Endothelial cell of umbilical vein (primary cell): ENCODE measurements at regions not wholly inside any gene's neighbourhood (a gene's known extent, or its start where the extent isn't known, plus 50 kb on each side); places are given as distances from the start of the nearest gene placed in this dataset.

Experiments
- BruUV-seq: library from RNA; stranded (reverse); fragments of 400-500 nt; replicated peaks from 2 replicates; lab custom pipeline; 2021; lab: Mats Ljungman, UMichigan
- CTCF ChIA-PET: fragments of 300-600, 350-600 bp; sonication (Branson Sonifier 250); formaldehyde crosslinking; loops from one replicate; lab custom pipeline; 2021; ENCODE audit warnings: antibody characterized with exemption, inconsistent platforms; lab: Charles Lee
- POLR2A ChIA-PET: fragments of 300-600, 350-600 bp; sonication (Branson Sonifier 250); formaldehyde crosslinking; loops from one replicate; lab custom pipeline; 2021; ENCODE audit warnings: antibody characterized with exemption, inconsistent platforms; lab: Charles Lee
- DNase-seq: peaks from one replicate; pipeline ENCODE4 v3.0.0-alpha.2; 2011; ENCODE audit warnings: low read depth, low spot score
- FAIRE-seq: peaks from 2 replicates; lab custom pipeline; 2011; peaks lifted over from hg19 to GRCh38; lab: Jason Lieb, UNC
- H2AFZ ChIP-seq: 2 replicates; pipeline ENCODE4 v1.6.0; 2012; ENCODE audit warnings: low read depth, low read length, control low read depth, inconsistent platforms
- H3K27ac ChIP-seq: 2 replicates; pipeline ENCODE4 v1.5.1; 2011; ENCODE audit warnings: low read depth, mild to moderate bottlenecking, control low read depth, low read length, moderate library complexity; ENCODE audit not compliant: insufficient read depth
- H3K27me3 ChIP-seq, 2 experiments: 2 replicates each; pipeline versions ENCODE4 v1.6.0 to v1.6.1; 2011; ENCODE audit warnings: low read length in 2 of 2, mixed read lengths in 1 of 2; ENCODE audit not compliant: control insufficient read depth in 2 of 2, insufficient read depth in 2 of 2
- H3K36me3 ChIP-seq, 2 experiments: 2 replicates in 1 of 2; 3 replicates in 1 of 2; pipeline ENCODE4 v1.5.1; 2011; ENCODE audit warnings: low read length in 2 of 2, mild to moderate bottlenecking in 1 of 2, moderate library complexity in 1 of 2; ENCODE audit not compliant: control insufficient read depth in 2 of 2, insufficient read depth in 2 of 2; ENCODE audit errors: extremely low read depth in 1 of 2
- H3K4me1 ChIP-seq: 3 replicates; pipeline ENCODE4 v1.5.1; 2011; ENCODE audit warnings: mild to moderate bottlenecking, low read length; ENCODE audit not compliant: control insufficient read depth, insufficient read depth; ENCODE audit errors: extremely low read depth
- H3K4me2 ChIP-seq: 2 replicates; pipeline ENCODE4 v1.6.1; 2011; ENCODE audit warnings: low read length, control low read depth, mixed read lengths; ENCODE audit not compliant: insufficient read depth
- H3K4me3 ChIP-seq, 3 experiments: fragments of 200-600 bp in 1 of 3; sonication (generic), shearing (Covaris generic) in 1 of 3; replicated peaks in 1 of 3; 2 replicates each; pipeline ENCODE4 v1.5.1; 2011 to 2016; ENCODE audit warnings: control low read depth in 3 of 3, low read length in 3 of 3, mild to moderate bottlenecking in 2 of 3, inconsistent platforms in 1 of 3, low read depth in 1 of 3, moderate library complexity in 1 of 3; ENCODE audit not compliant: insufficient read depth in 1 of 3
- H3K79me2 ChIP-seq: 2 replicates; pipeline ENCODE4 v1.6.0; 2012; ENCODE audit warnings: low read length, inconsistent platforms; ENCODE audit not compliant: control insufficient read depth, insufficient read depth
- H3K9ac ChIP-seq: replicated peaks from 2 replicates; pipeline ENCODE3; 2011; ENCODE audit warnings: low read length, control low read depth; ENCODE audit not compliant: insufficient read depth; ENCODE audit errors: extremely low read depth
- H3K9me1 ChIP-seq: replicated peaks from 3 replicates; pipeline ENCODE4 v1.6.0; 2011; ENCODE audit warnings: mild to moderate bottlenecking, low read length; ENCODE audit not compliant: control insufficient read depth, insufficient read depth; ENCODE audit errors: extremely low read depth
- H3K9me3 ChIP-seq: replicated peaks from 2 replicates; pipeline ENCODE4 v1.5.1; 2012; ENCODE audit warnings: low read length, inconsistent platforms; ENCODE audit not compliant: control insufficient read depth, insufficient read depth
- H4K20me1 ChIP-seq: replicated peaks from 2 replicates; pipeline ENCODE3; 2011; ENCODE audit warnings: mild to moderate bottlenecking, low read length; ENCODE audit not compliant: control insufficient read depth, insufficient read depth; ENCODE audit errors: extremely low read depth
- EZH2 ChIP-seq: IDR thresholded peaks from 2 replicates; pipeline ENCODE4 v1.6.1; 2012; ENCODE audit warnings: borderline replicate concordance, low read depth, mild to moderate bottlenecking, moderate library complexity, low read length, inconsistent platforms; ENCODE audit not compliant: severe bottlenecking
- FOS ChIP-seq: IDR thresholded peaks from 2 replicates; pipeline ENCODE4 v1.6.1; 2011; ENCODE audit warnings: mild to moderate bottlenecking, low read length, moderate library complexity, borderline replicate concordance; ENCODE audit not compliant: insufficient read depth
- GATA2 ChIP-seq: IDR thresholded peaks from 2 replicates; pipeline ENCODE4 v1.7.0; 2011; ENCODE audit warnings: low read depth, mild to moderate bottlenecking, moderate library complexity, mixed read lengths, low read length; ENCODE audit not compliant: insufficient read length, insufficient read depth
- JUN ChIP-seq: IDR thresholded peaks from 2 replicates; pipeline ENCODE4 v1.6.1; 2011; ENCODE audit warnings: borderline replicate concordance, low read depth; ENCODE audit not compliant: insufficient read length, insufficient read depth
- MYC ChIP-seq: IDR thresholded peaks from one replicate; pipeline ENCODE4 v1.6.1; 2011; ENCODE audit warnings: mild to moderate bottlenecking, low read depth, low read length
- POLR2A ChIP-seq: IDR thresholded peaks from 2 replicates; pipeline ENCODE4 v1.6.1; 2012; ENCODE audit warnings: low read depth, mild to moderate bottlenecking, control low read depth, low read length
- POLR2AphosphoS5 ChIP-seq: IDR thresholded peaks from 2 replicates; pipeline ENCODE4 v1.6.1; 2012; ENCODE audit warnings: low read depth, mild to moderate bottlenecking, control low read depth, low read length, moderate library complexity; ENCODE audit not compliant: insufficient read depth
- dilution Hi-C: fragments of 300-500 bp; cut with MboI; formaldehyde crosslinking; loops from one replicate; pipeline ENCODE4 v1.15.0; 2019; ENCODE audit warnings: low sequenced_read_pairs; ENCODE audit not compliant: extremely low pct_ligation_motif_present
- intact Hi-C: fragments of 100-400 bp; cut with micrococcal nuclease; formaldehyde crosslinking; loops from one replicate; pipeline ENCODE4 v1.10.0; 2022
- TF ChIP-seq, protein P1 (sequence below): IDR thresholded peaks from 2 replicates; pipeline ENCODE4 v1.6.1; 2011; ENCODE audit not compliant: insufficient read depth, insufficient read length
- TF ChIP-seq, protein P2 (sequence below), 2 donors: IDR thresholded peaks; 1 replicate in 1 of 2; 2 replicates in 1 of 2; pipeline ENCODE4 v1.5.1; 2011; ENCODE audit warnings: low read length in 2 of 2, mild to moderate bottlenecking in 2 of 2, moderate library complexity in 2 of 2, control low read depth in 1 of 2, inconsistent platforms in 1 of 2, low read depth in 1 of 2; ENCODE audit not compliant: insufficient read depth in 1 of 2; ENCODE audit errors: extremely low read depth in 1 of 2

DNA sequence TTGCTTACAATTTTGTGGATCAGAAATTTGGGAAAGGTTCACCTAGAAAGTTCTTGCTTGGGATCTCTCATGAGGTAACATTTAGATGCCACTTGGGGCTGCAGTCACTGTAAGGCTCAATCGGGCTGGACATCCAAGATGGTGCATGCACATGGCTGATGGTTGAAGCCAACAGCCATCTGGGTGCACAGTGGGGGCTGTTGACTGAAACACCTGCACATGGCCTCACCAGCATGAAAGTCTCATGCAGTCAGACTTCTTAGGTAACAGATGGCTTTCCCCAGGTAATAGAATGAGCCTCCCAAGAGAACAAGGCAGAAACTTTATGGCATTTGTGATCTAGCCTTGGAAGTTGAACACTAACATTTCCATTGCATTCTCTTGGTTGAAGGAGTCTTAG is 740.7 kb upstream of the AUTS2 start:
- no peaks in the 10 kb centered on the region for H3K79me2 ChIP-seq
- TF ChIP-seq, protein P1, sequence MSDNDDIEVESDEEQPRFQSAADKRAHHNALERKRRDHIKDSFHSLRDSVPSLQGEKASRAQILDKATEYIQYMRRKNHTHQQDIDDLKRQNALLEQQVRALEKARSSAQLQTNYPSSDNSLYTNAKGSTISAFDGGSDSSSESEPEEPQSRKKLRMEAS: no peak
- TF ChIP-seq POLR2AphosphoS5: no peak
- no peak for TF ChIP-seq JUN
- TF ChIP-seq MYC: no peak
- no peak for TF ChIP-seq POLR2A
- TF ChIP-seq GATA2: no peak
- no peak for TF ChIP-seq EZH2
- TF ChIP-seq, protein P2, sequence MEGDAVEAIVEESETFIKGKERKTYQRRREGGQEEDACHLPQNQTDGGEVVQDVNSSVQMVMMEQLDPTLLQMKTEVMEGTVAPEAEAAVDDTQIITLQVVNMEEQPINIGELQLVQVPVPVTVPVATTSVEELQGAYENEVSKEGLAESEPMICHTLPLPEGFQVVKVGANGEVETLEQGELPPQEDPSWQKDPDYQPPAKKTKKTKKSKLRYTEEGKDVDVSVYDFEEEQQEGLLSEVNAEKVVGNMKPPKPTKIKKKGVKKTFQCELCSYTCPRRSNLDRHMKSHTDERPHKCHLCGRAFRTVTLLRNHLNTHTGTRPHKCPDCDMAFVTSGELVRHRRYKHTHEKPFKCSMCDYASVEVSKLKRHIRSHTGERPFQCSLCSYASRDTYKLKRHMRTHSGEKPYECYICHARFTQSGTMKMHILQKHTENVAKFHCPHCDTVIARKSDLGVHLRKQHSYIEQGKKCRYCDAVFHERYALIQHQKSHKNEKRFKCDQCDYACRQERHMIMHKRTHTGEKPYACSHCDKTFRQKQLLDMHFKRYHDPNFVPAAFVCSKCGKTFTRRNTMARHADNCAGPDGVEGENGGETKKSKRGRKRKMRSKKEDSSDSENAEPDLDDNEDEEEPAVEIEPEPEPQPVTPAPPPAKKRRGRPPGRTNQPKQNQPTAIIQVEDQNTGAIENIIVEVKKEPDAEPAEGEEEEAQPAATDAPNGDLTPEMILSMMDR (IDR thresholded peaks at IDR 0.05; ENCODE audit: extremely low read depth in 1 of 2, insufficient read depth in 1 of 2, low read depth in 1 of 2, low read length in 2 of 2): no peak
- TF ChIP-seq FOS: no peak
- H3K9ac ChIP-seq: no peak overlapping the region
- no peaks in the 10 kb centered on the region for H3K9me1 ChIP-seq
- dilution Hi-C loops: no loop called here
- H3K9me3 ChIP-seq: peaks cover 4% of the 10 kb centered on the region
- no peak overlapping the region for H3K4me2 ChIP-seq
- H3K27me3 ChIP-seq: no peaks in the 10 kb centered on the region
- H3K4me3 ChIP-seq: no peak overlapping the region
- H3K4me1 ChIP-seq: no peaks in the 10 kb centered on the region
- no peak for FAIRE-seq
- no peaks in the 10 kb centered on the region for H4K20me1 ChIP-seq
- no TSS peak for BruUV-seq
- no peak overlapping the region for H2AFZ ChIP-seq
- no peaks in the 10 kb centered on the region for H3K36me3 ChIP-seq
- ChIA-PET CTCF (no interaction called here), POLR2A (no interaction called here)
- no peak overlapping the region for H3K27ac ChIP-seq
- DNase-seq: no peak
- intact Hi-C loops: no loop called here
